ENCODE measurements at regions not wholly inside any gene's neighbourhood (a gene's known extent, or its start where the extent isn't known, plus 50 kb on each side); places are given as distances from the start of the nearest gene placed in this dataset.
"Not testable (repeated sequence)": the region's sequence is repeated elsewhere in the genome, so short reads cannot be mapped to it uniquely, and the experiment has no call there.

DNA sequence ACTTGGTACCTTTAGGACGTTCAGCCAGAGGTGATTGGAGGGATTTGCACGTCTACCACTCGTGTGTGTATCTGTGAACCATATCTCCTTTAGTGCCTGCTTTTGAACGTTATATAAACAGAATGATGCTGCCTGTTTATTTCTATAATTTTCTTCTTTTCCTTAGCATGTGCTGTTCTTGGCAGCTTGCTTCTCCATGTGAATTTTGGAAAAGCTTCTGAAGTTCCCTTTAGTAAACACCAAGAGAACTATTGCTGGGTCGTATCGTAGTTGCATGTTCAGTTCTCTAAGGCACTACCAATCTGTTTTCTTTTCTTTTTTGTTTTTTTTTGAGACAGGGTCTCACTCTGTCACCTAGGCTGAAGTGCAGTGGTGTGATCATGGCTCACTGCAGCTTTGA is 73.8 kb upstream of the FANCC start:
- H3K27ac Mint-ChIP-seq, H3K36me3 Mint-ChIP-seq, H3K9me3 Mint-ChIP-seq, H3K4me1 Mint-ChIP-seq, H3K4me3 Mint-ChIP-seq, ATAC-seq: not testable (repeated sequence)
- H3K27me3 Mint-ChIP-seq = peaks cover 42% of the 10 kb centered on the region

DNA sequence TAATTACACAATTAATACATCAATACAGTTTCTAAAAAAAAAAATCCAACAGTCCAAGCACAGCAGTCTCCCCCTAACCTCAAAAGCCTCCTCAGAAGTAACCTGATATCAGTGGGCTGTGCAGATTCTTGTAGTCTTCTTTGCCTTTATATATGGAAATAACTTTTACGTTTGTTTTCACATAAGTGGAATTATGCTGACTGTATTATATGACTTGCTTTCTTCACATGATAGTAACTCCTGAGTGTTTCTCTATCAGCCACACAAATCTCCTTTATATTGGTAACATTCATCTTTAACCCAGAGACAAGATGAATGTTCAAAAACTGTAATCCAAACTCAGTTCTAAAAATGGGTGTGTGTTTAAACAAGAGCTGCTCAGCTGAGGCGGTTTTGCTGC is 71.9 kb upstream of the FANCC start:
- no peaks in the 10 kb centered on the region for H3K9me3 Mint-ChIP-seq

GRCh38 chr9:95386843-95387242 is 69.3 kb upstream of the FANCC start:
- Mint-ChIP-seq H3K27ac (no peak overlapping the region), H3K36me3 (no peaks in the 10 kb centered on the region), H3K4me1 (no peaks in the 10 kb centered on the region), H3K4me3 (no peak overlapping the region), H3K9me3 (no peaks in the 10 kb centered on the region), H3K27me3 (peaks cover 32% of the 10 kb centered on the region)
- no peak for ATAC-seq

More for the DNA sequence above, 71.9 kb upstream of the FANCC start:
- H3K4me3 Mint-ChIP-seq = no peak overlapping the region
- no peaks in the 10 kb centered on the region for H3K4me1 Mint-ChIP-seq
- H3K27me3 Mint-ChIP-seq = peaks cover 29% of the 10 kb centered on the region
- no peaks in the 10 kb centered on the region for H3K36me3 Mint-ChIP-seq
- ATAC-seq = no peak
- H3K27ac Mint-ChIP-seq = no peak overlapping the region

GRCh38 chr9:95385521-95385920 is 68.0 kb upstream of the FANCC start:
- Mint-ChIP-seq H3K4me3 (no peak overlapping the region), H3K27me3 (peaks cover 33% of the 10 kb centered on the region), H3K9me3 (no peaks in the 10 kb centered on the region), H3K27ac (no peak overlapping the region), H3K36me3 (no peaks in the 10 kb centered on the region), H3K4me1 (no peaks in the 10 kb centered on the region)
- ATAC-seq = no peak

- Mint-ChIP-seq H3K4me1 (no peaks in the 10 kb centered on the region), H3K27me3 (peaks cover 21% of the 10 kb centered on the region), H3K27ac (no peak overlapping the region), H3K9me3 (no peaks in the 10 kb centered on the region), H3K4me3 (no peak overlapping the region), H3K36me3 (no peaks in the 10 kb centered on the region)
- no peak for ATAC-seq
These were observed 66.3 kb upstream of the FANCC start for GRCh38 chr9:95383845-95384244.

- ATAC-seq = no peak
- Mint-ChIP-seq H3K4me1 (no peaks in the 10 kb centered on the region), H3K36me3 (no peaks in the 10 kb centered on the region), H3K9me3 (no peaks in the 10 kb centered on the region), H3K27ac (no peak overlapping the region), H3K27me3 (peaks cover 21% of the 10 kb centered on the region), H3K4me3 (no peak overlapping the region)
These were observed 65.7 kb upstream of the FANCC start for GRCh38 chr9:95383185-95383676.

DNA sequence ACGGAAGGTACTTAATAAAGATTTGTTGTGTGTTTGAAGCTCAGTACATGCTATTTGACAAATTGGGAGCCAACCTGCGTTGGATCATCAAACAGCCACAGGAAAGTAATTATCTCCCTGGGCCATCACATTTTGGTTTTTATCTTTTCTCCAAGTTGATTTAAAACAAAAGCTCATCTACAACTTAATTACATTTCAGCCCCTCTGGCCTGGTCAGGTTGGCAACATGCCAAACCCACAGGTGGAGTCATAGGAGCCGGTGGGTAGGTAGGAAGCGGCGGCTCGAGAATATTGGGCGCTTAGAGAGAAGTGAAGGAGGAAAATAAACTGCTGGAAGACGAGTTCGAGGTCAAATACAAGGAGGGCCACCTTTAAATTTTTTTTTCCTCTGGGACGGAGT is 64.9 kb upstream of the FANCC start:
- ATAC-seq = no peak
- H3K4me1 Mint-ChIP-seq = no peaks in the 10 kb centered on the region
- peaks cover 23% of the 10 kb centered on the region for H3K27me3 Mint-ChIP-seq
- no peak overlapping the region for H3K4me3 Mint-ChIP-seq
- H3K36me3 Mint-ChIP-seq = no peaks in the 10 kb centered on the region
- no peak overlapping the region for H3K27ac Mint-ChIP-seq
- no peaks in the 10 kb centered on the region for H3K9me3 Mint-ChIP-seq

- Mint-ChIP-seq H3K27me3 (peaks cover 35% of the 10 kb centered on the region), H3K4me1 (no peaks in the 10 kb centered on the region), H3K4me3 (no peak overlapping the region), H3K36me3 (no peaks in the 10 kb centered on the region), H3K9me3 (no peaks in the 10 kb centered on the region), H3K27ac (no peak overlapping the region)
- ATAC-seq = no peak
These were observed 63.7 kb upstream of the FANCC start for GRCh38 chr9:95381221-95381620.

DNA sequence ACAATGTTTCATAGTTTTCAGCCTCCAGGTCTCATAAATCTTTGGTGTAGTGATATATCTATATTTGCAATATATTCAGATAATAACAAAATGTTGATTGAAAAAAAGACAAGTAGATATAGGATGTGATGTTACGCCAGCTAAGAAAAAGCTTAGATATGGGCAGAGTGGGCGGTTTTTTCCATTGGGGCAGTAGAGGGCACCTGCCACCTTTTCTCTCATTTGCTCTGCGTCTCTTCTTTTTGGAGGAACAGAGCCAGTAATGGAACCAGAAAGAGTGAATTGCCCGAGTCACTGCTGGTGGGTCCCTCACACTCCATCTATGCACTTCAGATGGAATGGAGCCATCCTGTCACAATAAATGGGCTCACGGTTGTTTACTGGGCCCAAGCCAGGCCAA is 62.1 kb upstream of the FANCC start:
- no peak for ATAC-seq
- Mint-ChIP-seq H3K4me3 (no peak overlapping the region), H3K36me3 (no peaks in the 10 kb centered on the region), H3K9me3 (peaks cover 2% of the 10 kb centered on the region), H3K27me3 (peaks cover 48% of the 10 kb centered on the region), H3K4me1 (no peaks in the 10 kb centered on the region), H3K27ac (no peak overlapping the region)

DNA sequence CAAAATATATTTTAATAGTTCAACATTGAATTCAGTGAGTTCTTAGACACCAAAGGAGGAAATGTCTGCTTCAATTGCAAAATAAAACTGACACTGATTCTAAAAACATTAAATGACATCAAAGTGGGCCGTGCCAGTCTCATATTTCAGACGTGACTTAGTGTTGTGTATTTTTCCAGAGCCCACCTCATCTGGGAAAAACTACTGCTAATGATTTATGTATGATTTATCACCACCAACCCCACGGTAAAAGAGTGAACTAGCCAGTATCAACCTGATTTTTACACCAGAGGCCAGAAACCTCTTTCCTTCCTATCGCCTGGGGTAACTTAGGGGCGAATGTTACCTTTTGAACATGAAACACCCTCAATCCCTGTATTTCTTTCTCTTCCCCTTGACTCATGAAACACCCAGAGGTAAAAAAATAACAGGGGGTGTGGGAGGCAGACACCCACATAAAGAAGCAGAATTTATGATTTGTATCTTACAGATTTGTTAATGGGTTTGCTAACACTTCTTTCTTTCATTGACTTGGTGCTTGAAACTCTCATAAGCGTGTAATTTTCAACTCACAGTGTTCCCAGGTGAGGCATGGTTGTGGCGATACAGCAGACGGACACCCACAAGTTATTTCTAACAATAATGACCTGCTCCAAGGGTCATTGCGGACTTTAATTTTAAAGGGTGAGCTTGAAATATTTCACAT is 56.4 kb upstream of the FANCC start:
- H3K4me3 Mint-ChIP-seq = no peak overlapping the region
- peaks cover 61% of the 10 kb centered on the region for H3K27me3 Mint-ChIP-seq
- no peaks in the 10 kb centered on the region for H3K4me1 Mint-ChIP-seq
- H3K36me3 Mint-ChIP-seq = no peaks in the 10 kb centered on the region
- ATAC-seq = no peak
- peaks cover 2% of the 10 kb centered on the region for H3K9me3 Mint-ChIP-seq
- H3K27ac Mint-ChIP-seq = no peak overlapping the region

DNA sequence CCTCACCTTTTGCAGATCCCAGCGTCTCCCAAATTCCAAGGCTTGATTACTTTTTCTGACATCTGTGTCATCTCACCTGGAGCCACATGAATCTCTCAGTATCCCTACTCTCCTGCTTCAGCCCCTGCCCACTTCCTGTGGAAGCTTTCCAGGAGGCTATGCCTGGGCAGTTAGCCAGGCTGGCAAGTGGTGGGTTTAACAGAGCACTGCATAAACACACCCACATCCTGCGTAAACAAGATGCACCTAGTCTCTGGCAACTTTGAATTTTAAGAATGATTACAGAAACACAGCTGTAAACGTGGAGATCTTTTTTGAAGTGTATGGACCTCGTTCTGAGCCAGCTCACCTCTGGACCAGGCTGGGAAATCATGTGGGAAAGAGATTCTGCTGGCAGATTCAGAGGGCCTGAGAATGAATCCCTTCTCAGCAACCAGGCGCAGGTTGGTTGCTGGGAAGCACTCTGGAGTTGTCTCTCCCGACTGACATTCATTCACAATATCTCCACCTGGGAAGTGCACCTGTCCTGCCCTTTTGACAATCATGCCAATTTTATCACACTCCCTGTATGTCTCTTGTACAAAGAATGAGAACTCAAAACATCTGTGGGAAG is 55.7 kb upstream of the FANCC start:
- Mint-ChIP-seq H3K4me1 (no peaks in the 10 kb centered on the region), H3K27ac (no peak overlapping the region), H3K4me3 (no peak overlapping the region), H3K36me3 (no peaks in the 10 kb centered on the region), H3K27me3 (peaks cover 69% of the 10 kb centered on the region), H3K9me3 (peaks cover 5% of the 10 kb centered on the region)
- ATAC-seq = no peak

DNA sequence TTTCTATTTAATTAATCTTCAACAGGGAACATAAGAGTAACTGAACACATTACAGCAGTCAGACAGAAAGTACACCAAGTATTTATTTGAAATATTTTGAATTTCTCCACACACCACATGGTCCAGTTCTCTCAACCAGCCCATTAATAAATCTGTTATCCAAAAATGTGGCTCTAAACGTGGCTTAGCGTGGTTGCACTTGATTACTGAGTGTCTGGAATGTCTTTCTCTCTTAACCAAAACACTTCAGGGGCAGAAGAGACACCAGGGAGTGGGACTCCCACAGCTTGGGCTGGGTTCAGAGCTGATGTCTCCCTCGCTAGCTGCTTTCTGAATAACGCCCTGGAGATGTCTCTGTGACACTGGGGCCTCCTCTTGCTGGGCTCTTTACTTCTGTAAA is 52.6 kb upstream of the FANCC start:
- Mint-ChIP-seq H3K27me3 (peaks cover 56% of the 10 kb centered on the region), H3K27ac (no peak overlapping the region), H3K4me1 (no peaks in the 10 kb centered on the region), H3K9me3 (peaks cover 3% of the 10 kb centered on the region), H3K36me3 (no peaks in the 10 kb centered on the region), H3K4me3 (no peak overlapping the region)
- no peak for ATAC-seq

DNA sequence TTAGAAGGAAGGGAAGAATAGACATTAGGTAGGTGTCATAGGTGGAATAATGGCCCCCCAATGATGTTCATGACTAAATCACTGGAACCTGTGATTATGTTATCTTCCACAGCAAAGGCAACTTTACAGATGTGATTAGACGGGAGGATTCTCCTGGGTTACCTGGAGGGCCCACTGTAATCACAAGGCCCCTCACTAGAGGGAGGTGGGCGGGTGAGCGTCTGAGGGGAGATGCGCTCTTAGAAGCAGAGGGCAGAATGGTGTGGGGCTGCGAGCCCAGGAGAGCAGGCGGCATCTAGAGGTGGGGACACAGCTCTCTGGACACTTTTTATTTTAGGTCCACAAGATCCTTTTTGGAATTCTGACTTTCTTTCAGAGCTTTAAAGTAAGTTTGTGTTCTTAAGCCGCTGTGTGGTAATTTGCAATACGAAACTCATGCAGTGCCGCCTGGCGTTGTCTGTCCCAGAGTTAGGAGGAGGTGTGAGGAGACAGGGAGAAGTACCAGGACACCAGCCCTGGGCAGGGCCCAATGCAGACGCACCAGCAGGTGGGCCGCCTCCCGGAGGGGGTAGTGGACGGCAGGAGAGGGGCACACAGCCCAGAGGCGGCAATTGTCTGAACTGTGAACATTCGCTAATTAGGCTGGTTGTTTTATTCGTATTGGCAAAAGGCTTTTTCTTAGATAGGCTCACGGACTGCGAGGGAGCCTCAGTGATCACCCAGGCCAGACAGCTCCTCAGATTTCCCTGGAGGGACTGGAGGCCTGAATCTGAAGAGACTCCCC is 51.1 kb upstream of the FANCC start:
- Mint-ChIP-seq H3K27ac (no peak overlapping the region), H3K36me3 (no peaks in the 10 kb centered on the region), H3K9me3 (peaks cover 3% of the 10 kb centered on the region), H3K27me3 (peaks cover 51% of the 10 kb centered on the region), H3K4me3 (no peak overlapping the region), H3K4me1 (no peaks in the 10 kb centered on the region)
- ATAC-seq = no peak
